ENCODE measurements at regions not wholly inside any gene's neighbourhood (a gene's known extent, or its start where the extent isn't known, plus 50 kb on each side); places are given as distances from the start of the nearest gene placed in this dataset.

DNA sequence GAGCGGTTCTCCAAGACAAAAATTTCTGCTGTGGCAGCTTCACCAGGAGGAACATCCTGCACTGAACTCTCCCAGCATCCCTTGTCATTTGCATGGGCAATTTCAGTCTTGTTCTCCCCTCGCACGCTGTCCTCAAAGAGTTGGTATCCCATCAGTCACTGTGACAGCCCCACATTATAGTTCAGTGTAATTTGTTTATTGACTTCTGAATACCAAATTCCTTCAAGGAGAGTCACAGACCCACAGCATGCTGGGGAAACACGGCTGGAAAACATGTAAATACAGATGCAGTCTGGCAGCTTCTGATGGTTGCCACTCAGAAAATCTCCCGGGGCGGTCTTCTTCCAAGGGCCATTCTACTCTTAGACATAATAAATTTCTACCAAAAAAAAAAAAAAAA is 151.0 kb upstream of the NEBL start:
- POLR2A ChIA-PET (ENCODE audit: unreplicated experiment): no interaction called here
- no peaks in the 10 kb centered on the region for H3K4me1 ChIP-seq (replicated peaks; ENCODE audit: insufficient read depth)
- no peak overlapping the region for H3K27ac ChIP-seq
- intact Hi-C loops (cut with micrococcal nuclease; ENCODE audit: unreplicated experiment): no loop called here
- TF ChIP-seq EZH2 (IDR thresholded peaks at IDR 0.05; ENCODE audit: low read depth): no peak
- TF ChIP-seq, protein P1, sequence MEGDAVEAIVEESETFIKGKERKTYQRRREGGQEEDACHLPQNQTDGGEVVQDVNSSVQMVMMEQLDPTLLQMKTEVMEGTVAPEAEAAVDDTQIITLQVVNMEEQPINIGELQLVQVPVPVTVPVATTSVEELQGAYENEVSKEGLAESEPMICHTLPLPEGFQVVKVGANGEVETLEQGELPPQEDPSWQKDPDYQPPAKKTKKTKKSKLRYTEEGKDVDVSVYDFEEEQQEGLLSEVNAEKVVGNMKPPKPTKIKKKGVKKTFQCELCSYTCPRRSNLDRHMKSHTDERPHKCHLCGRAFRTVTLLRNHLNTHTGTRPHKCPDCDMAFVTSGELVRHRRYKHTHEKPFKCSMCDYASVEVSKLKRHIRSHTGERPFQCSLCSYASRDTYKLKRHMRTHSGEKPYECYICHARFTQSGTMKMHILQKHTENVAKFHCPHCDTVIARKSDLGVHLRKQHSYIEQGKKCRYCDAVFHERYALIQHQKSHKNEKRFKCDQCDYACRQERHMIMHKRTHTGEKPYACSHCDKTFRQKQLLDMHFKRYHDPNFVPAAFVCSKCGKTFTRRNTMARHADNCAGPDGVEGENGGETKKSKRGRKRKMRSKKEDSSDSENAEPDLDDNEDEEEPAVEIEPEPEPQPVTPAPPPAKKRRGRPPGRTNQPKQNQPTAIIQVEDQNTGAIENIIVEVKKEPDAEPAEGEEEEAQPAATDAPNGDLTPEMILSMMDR (conservative IDR thresholded peaks at IDR 0.05): no peak
- BruUV-seq (replicated peaks): no TSS peak
- no peaks in the 10 kb centered on the region; the same call in 1 of the 2 replicates for H3K9me3 ChIP-seq (ENCODE audit: insufficient read depth, low read depth)
- H3K4me2 ChIP-seq: no peak overlapping the region
- H3F3A ChIP-seq (ENCODE audit: insufficient read depth, low read depth): no peaks in the 10 kb centered on the region
- H3K36me3 ChIP-seq (ENCODE audit: low read depth): no peaks in the 10 kb centered on the region
- CTCF ChIA-PET: no interaction called here
- no peaks in the 10 kb centered on the region for H4K20me1 ChIP-seq (ENCODE audit: insufficient read depth)
- no peak overlapping the region for H3K4me3 ChIP-seq
- no peaks in the 10 kb centered on the region for H3K27me3 ChIP-seq (ENCODE audit: insufficient read depth, low read depth)
- no peaks in the 10 kb centered on the region for H3K79me2 ChIP-seq (ENCODE audit: low read depth)
- DNase-seq: no peak
- no peak overlapping the region for H2AFZ ChIP-seq
- no peaks in the 10 kb centered on the region for H3K9me2 ChIP-seq (ENCODE audit: insufficient read depth)

DNA sequence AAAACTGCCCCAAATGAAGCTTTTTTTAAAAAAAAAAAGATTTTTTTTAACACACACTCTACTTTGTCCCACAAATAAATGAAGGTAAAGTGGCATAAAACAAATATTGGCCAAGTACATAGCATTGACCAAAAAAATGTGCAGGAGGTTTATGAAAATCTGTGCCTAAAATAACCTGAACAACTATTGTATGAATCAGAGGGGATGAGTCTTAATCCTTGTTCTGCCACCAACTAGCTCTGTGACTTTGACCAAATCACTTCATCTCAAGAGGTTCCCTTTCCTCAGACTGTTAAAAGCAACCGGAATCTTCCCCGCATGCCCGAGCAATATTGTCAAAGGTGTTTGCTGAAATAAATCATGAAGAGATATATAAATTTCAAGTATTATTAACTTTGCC is 150.4 kb upstream of the NEBL start:
- no peak for DNase-seq
- Histone ChIP-seq H3F3A (ENCODE audit: insufficient read depth, low read depth) (no peaks in the 10 kb centered on the region), H4K20me1 (ENCODE audit: insufficient read depth) (no peaks in the 10 kb centered on the region), H3K79me2 (ENCODE audit: low read depth) (no peaks in the 10 kb centered on the region), H3K27me3 (ENCODE audit: insufficient read depth, low read depth) (no peaks in the 10 kb centered on the region), H3K9me2 (ENCODE audit: insufficient read depth) (no peaks in the 10 kb centered on the region), H3K4me3 (no peak overlapping the region), H3K9me3 (ENCODE audit: insufficient read depth, low read depth) (no peaks in the 10 kb centered on the region; the same call in 1 of the 2 replicates), H3K36me3 (ENCODE audit: low read depth) (no peaks in the 10 kb centered on the region), H3K27ac (no peak overlapping the region), H2AFZ (no peak overlapping the region), H3K4me1 (replicated peaks; ENCODE audit: insufficient read depth) (no peaks in the 10 kb centered on the region), H3K4me2 (no peak overlapping the region)
- no peak for TF ChIP-seq EZH2 (IDR thresholded peaks at IDR 0.05; ENCODE audit: low read depth)
- TF ChIP-seq, protein P1 (conservative IDR thresholded peaks at IDR 0.05): no peak
- intact Hi-C loops (cut with micrococcal nuclease; ENCODE audit: unreplicated experiment): no loop called here
- ChIA-PET POLR2A (ENCODE audit: unreplicated experiment) (no interaction called here), CTCF (interaction anchor here (0.6 kb wide), 1 partner anchor 874 kb away, joined by 3 read pairs; no protein-coding TSS in a partner anchor)
- no TSS peak for BruUV-seq (replicated peaks)

DNA sequence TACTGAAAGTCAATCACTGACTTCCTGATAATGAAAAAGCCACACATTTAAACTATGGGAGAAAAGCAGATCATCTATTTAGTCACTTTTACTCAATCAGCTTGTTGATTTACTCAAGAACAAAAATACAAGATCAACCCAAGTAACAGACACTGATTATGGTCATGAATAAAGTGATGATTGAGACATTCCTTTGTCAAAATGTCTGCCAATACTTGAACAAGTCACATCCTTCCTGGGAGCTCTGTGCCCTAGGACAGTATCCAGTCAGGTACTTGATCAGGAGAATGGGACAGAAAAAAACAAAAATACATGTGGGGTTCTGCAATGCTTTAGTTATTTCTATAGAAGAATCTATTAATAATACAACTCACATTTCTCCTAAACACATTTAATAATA is 150.0 kb upstream of the NEBL start:
- no peak overlapping the region for H2AFZ ChIP-seq
- H3K4me2 ChIP-seq: no peak overlapping the region
- intact Hi-C loops (cut with micrococcal nuclease; ENCODE audit: unreplicated experiment): no loop called here
- H3K9me3 ChIP-seq (ENCODE audit: insufficient read depth, low read depth): no peaks in the 10 kb centered on the region; the same call in 1 of the 2 replicates
- no peaks in the 10 kb centered on the region for H3K9me2 ChIP-seq (ENCODE audit: insufficient read depth)
- H4K20me1 ChIP-seq (ENCODE audit: insufficient read depth): no peaks in the 10 kb centered on the region
- TF ChIP-seq, protein P1 (conservative IDR thresholded peaks at IDR 0.05): no peak
- no peak for TF ChIP-seq EZH2 (IDR thresholded peaks at IDR 0.05; ENCODE audit: low read depth)
- BruUV-seq (replicated peaks): no TSS peak
- H3K4me1 ChIP-seq (replicated peaks; ENCODE audit: insufficient read depth): no peaks in the 10 kb centered on the region
- H3K27me3 ChIP-seq (ENCODE audit: insufficient read depth, low read depth): no peaks in the 10 kb centered on the region
- POLR2A ChIA-PET (ENCODE audit: unreplicated experiment): no interaction called here
- DNase-seq: no peak
- CTCF ChIA-PET: interaction anchor here (0.6 kb wide), 1 partner anchor 874 kb away, joined by 3 read pairs; no protein-coding TSS in a partner anchor
- H3F3A ChIP-seq (ENCODE audit: insufficient read depth, low read depth): no peaks in the 10 kb centered on the region
- H3K27ac ChIP-seq: no peak overlapping the region
- no peak overlapping the region for H3K4me3 ChIP-seq
- no peaks in the 10 kb centered on the region for H3K79me2 ChIP-seq (ENCODE audit: low read depth)
- H3K36me3 ChIP-seq (ENCODE audit: low read depth): no peaks in the 10 kb centered on the region
